Sigmoid colon (tissue), 6 donors: ENCODE measurements at regions not wholly inside any gene's neighbourhood (a gene's known extent, or its start where the extent isn't known, plus 50 kb on each side); places are given as distances from the start of the nearest gene placed in this dataset.

ENCODE experiments used
- DNase-seq: peaks from one replicate; pipeline ENCODE4 v3.0.0-alpha.2; 2019
- H3K27ac ChIP-seq, 4 donors: fragments of 200-600 bp; sonication (generic); one replicate each; pipeline ENCODE4 v1.5.1; 2016 to 2019; ENCODE audit warnings: mild to moderate bottlenecking in 1 of 4
- H3K27me3 ChIP-seq, 3 donors: fragments of 200-600 bp; sonication (generic); one replicate each; pipeline ENCODE4 v1.5.1; 2019; ENCODE audit warnings: mild to moderate bottlenecking in 1 of 3
- H3K36me3 ChIP-seq, 4 donors: fragments of 200-600 bp; sonication (generic); one replicate each; pipeline ENCODE4 v1.5.1; 2016 to 2019
- H3K4me1 ChIP-seq, 4 donors: fragments of 200-600 bp; sonication (generic); one replicate each; pipeline ENCODE4 v1.5.1; 2017 to 2019
- H3K4me3 ChIP-seq, 4 donors: fragments of 200-600 bp; sonication (generic); one replicate each; pipeline ENCODE4 v1.5.1; 2017 to 2019; ENCODE audit warnings: mild to moderate bottlenecking in 2 of 4, moderate library complexity in 1 of 4
- H3K9me3 ChIP-seq, 4 donors: fragments of 200-600 bp in 3 of 4; sonication (generic) in 3 of 4; one replicate each; pipeline versions ENCODE4 v1.5.1 to v1.6.1; 2013 to 2019
- EP300 ChIP-seq, 4 donors: sonication (generic); formaldehyde crosslinking; IDR thresholded peaks; one replicate each; pipeline ENCODE4 v1.6.1; 2017; ENCODE audit warnings: antibody characterized with exemption in 4 of 4
- POLR2A ChIP-seq, 2 donors: fragments of 450-650 bp; IDR thresholded peaks; one replicate each; pipeline ENCODE4 v1.6.1; 2016; ENCODE audit warnings: antibody characterized with exemption in 2 of 2, mild to moderate bottlenecking in 2 of 2, moderate library complexity in 2 of 2
- POLR2AphosphoS5 ChIP-seq, 4 donors: sonication (generic); formaldehyde crosslinking; IDR thresholded peaks; one replicate each; pipeline ENCODE4 v1.6.1; 2017; ENCODE audit warnings: antibody characterized with exemption in 4 of 4
- WGBS, 2 donors: extraction: QIAGEN DNeasy Blood & Tissue Kit; methylation state at CpG; one replicate each; pipeline ENCODE4 v1.1.7; 2013; 5-methylcytosine and 5-hydroxymethylcytosine counted together
- intact Hi-C: fragments of 100-400 bp; cut with DNase I; formaldehyde crosslinking; loops from one replicate; pipeline ENCODE4 v1.15.1; 2023
- TF ChIP-seq, protein P1 (sequence below), 4 experiments: fragments of 450-650 bp in 3 of 4; fragments of 200-600 bp in 1 of 4; IDR thresholded peaks; one replicate each; pipeline ENCODE4 v1.5.1; 2016 to 2019; ENCODE audit warnings: antibody characterized with exemption in 4 of 4, mild to moderate bottlenecking in 3 of 4, moderate library complexity in 2 of 4
- donor health status: healthy with polysubstance abuse.
- donor health status: healthy.

DNA sequence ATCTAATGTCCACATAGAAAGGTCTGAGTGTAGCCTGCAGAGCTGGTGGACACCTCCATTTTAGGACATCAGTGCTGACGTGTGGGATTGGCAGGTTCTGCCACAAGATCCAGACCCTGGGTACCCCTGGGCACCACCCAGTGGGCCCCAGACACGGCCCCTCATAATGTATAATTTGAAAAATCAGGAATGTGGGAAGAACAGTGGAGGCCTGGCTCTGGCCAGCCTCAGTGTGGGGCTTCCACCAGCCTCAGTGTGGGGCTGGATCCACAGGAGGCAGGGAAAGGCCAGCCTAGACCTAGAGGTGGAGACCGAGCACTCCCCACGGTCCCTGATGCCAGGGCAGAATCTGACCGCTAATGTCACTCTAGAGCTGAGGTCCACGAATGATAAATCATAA lies 150.7 kb upstream of the SOX1 start:
- TF ChIP-seq POLR2A (IDR thresholded peaks at IDR 0.05) = no peak
- TF ChIP-seq EP300 (IDR thresholded peaks at IDR 0.05) = no peak
- no peak for TF ChIP-seq POLR2AphosphoS5 (IDR thresholded peaks at IDR 0.05)
- H3K27me3 ChIP-seq = peaks cover 0 to 32% (median 0%) of the 10 kb centered on the region in 3 donors
- intact Hi-C loops = no loop called here
- WGBS, 2 donors = 66 to 78% methylated on average over 6 of the region's 6 CpGs
- no peak overlapping the region for H3K4me3 ChIP-seq
- H3K4me1 ChIP-seq = no peaks in the 10 kb centered on the region
- no peaks in the 10 kb centered on the region for H3K36me3 ChIP-seq
- H3K9me3 ChIP-seq = no peaks in the 10 kb centered on the region
- peak; percentile 33 for DNase-seq
- H3K27ac ChIP-seq = no peak overlapping the region

DNA sequence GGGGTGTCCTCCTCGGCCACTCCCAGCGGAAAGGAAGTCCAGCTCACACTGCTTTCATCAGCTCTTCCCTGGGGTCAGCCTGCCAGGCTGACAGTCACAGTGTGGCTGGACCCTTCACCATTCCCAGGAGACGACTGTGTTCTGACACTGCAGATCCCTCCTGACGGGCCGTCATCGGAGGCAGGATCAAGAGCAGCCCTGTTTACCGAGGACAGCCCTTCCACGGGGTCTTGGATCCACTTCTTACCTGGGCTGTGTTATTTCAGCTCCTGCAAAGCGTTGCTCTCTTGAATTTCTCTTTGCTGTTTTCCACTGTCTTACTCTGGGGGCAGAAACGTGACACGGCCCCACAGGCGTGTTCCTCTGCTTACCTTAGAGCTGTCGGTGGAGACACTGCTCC lies 149.9 kb upstream of the SOX1 start:
- Histone ChIP-seq H3K27ac (no peak overlapping the region), H3K4me3 (no peak overlapping the region), H3K36me3 (no peaks in the 10 kb centered on the region), H3K9me3 (no peaks in the 10 kb centered on the region), H3K4me1 (no peaks in the 10 kb centered on the region), H3K27me3 (peaks cover 0 to 39% (median 0%) of the 10 kb centered on the region in 3 donors)
- intact Hi-C loops = no loop called here
- TF ChIP-seq POLR2A (IDR thresholded peaks at IDR 0.05) (no peak), EP300 (IDR thresholded peaks at IDR 0.05) (no peak), POLR2AphosphoS5 (IDR thresholded peaks at IDR 0.05) (no peak)
- TF ChIP-seq, protein P1, sequence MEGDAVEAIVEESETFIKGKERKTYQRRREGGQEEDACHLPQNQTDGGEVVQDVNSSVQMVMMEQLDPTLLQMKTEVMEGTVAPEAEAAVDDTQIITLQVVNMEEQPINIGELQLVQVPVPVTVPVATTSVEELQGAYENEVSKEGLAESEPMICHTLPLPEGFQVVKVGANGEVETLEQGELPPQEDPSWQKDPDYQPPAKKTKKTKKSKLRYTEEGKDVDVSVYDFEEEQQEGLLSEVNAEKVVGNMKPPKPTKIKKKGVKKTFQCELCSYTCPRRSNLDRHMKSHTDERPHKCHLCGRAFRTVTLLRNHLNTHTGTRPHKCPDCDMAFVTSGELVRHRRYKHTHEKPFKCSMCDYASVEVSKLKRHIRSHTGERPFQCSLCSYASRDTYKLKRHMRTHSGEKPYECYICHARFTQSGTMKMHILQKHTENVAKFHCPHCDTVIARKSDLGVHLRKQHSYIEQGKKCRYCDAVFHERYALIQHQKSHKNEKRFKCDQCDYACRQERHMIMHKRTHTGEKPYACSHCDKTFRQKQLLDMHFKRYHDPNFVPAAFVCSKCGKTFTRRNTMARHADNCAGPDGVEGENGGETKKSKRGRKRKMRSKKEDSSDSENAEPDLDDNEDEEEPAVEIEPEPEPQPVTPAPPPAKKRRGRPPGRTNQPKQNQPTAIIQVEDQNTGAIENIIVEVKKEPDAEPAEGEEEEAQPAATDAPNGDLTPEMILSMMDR (IDR thresholded peaks at IDR 0.05) = no peak
- no peak for DNase-seq
- 79 to 81% methylated on average over 13 of the region's 13 CpGs for WGBS, 2 donors

DNA sequence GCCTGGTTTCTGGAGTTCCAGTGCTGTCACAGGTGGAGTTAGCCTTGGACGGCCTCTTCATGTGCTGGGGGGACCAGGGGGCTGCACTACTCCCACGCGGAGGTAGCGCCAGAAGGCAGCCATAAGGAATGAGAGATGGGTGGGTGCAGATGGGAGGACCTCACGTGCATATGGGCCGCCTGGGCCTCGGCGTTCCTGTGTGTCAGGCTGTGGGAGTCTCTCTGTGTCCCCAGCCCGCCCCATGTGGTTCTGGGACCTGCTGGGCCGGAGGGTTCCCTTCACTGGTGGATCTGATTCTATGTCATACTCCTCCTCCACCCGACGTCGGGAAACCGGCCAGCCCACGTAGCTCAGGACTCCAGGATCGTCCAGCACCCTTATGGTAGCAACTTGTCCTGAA lies 149.0 kb upstream of the SOX1 start:
- Histone ChIP-seq H3K4me1 (no peaks in the 10 kb centered on the region), H3K4me3 (no peak overlapping the region), H3K9me3 (no peaks in the 10 kb centered on the region), H3K27ac (no peak overlapping the region), H3K27me3 (peaks cover 0 to 42% (median 0%) of the 10 kb centered on the region in 3 donors), H3K36me3 (no peaks in the 10 kb centered on the region)
- DNase-seq = no peak
- TF ChIP-seq POLR2A (IDR thresholded peaks at IDR 0.05) (no peak), EP300 (IDR thresholded peaks at IDR 0.05) (no peak), POLR2AphosphoS5 (IDR thresholded peaks at IDR 0.05) (no peak)
- TF ChIP-seq, protein P1 (IDR thresholded peaks at IDR 0.05) = no peak
- intact Hi-C loops = no loop called here
- WGBS, 2 donors = 81 to 89% methylated on average over 16 of the region's 16 CpGs

DNA sequence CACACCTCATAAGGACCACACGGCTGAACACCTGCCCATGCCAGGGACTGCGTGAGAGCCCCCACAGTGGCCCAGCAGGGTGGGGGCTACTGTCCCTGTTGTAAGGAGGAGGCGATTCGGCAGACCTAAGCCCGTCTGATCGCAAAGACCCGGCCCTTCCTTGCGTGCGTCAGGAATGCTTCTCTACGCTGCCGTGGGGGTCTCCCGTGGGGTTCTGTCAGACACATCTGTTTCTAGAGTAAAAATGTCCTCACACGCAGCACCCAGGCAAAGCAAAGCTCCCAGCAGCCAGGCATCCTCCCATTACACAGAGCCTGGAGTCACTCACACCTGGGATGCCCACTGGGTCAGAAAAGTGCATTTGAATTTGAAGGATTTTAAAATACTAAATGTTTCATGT lies 147.7 kb upstream of the SOX1 start:
- no peaks in the 10 kb centered on the region for H3K36me3 ChIP-seq
- no peaks in the 10 kb centered on the region for H3K4me1 ChIP-seq
- H3K9me3 ChIP-seq = no peaks in the 10 kb centered on the region
- DNase-seq = no peak
- H3K4me3 ChIP-seq = no peak overlapping the region
- peaks cover 0 to 43% (median 0%) of the 10 kb centered on the region in 3 donors for H3K27me3 ChIP-seq
- intact Hi-C loops = no loop called here
- WGBS, 2 donors = 84 to 90% methylated on average over 13 of the region's 13 CpGs
- H3K27ac ChIP-seq = no peak overlapping the region
- no peak for TF ChIP-seq POLR2A (IDR thresholded peaks at IDR 0.05)
- TF ChIP-seq, protein P1 (IDR thresholded peaks at IDR 0.05) = no peak

DNA sequence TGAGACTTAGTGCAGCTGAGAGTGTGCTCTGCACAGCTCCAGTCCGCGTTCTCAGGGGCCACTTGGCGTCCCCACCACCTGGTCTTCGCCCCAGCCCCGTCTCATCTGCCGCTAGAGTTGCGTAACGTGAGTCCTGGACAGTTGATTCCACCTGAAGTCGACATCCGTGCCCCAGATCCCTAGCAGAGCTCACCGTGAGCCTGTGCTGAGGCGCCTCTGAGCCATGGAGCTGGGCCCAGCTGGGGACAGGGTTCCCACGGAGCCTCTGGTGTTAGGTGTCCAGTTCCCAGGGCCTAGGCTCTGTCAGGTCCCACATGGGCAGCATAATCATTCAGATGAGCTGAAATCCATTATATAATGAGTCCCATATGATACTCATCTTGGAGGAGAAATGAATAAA lies 147.1 kb upstream of the SOX1 start:
- TF ChIP-seq POLR2AphosphoS5 (IDR thresholded peaks at IDR 0.05) (no peak), EP300 (IDR thresholded peaks at IDR 0.05) (no peak), POLR2A (IDR thresholded peaks at IDR 0.05) (no peak)
- TF ChIP-seq, protein P1 (IDR thresholded peaks at IDR 0.05) = no peak
- Histone ChIP-seq H3K4me1 (no peaks in the 10 kb centered on the region), H3K27ac (no peak overlapping the region), H3K27me3 (peaks cover 0 to 47% (median 0%) of the 10 kb centered on the region in 3 donors), H3K4me3 (no peak overlapping the region), H3K9me3 (no peaks in the 10 kb centered on the region), H3K36me3 (no peaks in the 10 kb centered on the region)
- no peak for DNase-seq
- 64 to 75% methylated on average over 13 of the region's 13 CpGs for WGBS, 2 donors
- intact Hi-C loops = no loop called here
